ENCODE measurements at regions not wholly inside any gene's neighbourhood (a gene's known extent, or its start where the extent isn't known, plus 50 kb on each side); places are given as distances from the start of the nearest gene placed in this dataset.

GRCh38 chr13:31035185-31035965 lies 102.9 kb downstream of the TEX26 start:
- no peak for DNase-seq (ENCODE audit: low read depth, low spot score)
- in situ Hi-C loops (cut with HindIII; ENCODE audit: low pct_unique_long_range_greater_than_20kb, low sequenced_read_pairs), result no loop called here

- no peak for DNase-seq (ENCODE audit: low read depth, low spot score)
- in situ Hi-C loops (cut with HindIII; ENCODE audit: low pct_unique_long_range_greater_than_20kb, low sequenced_read_pairs), result no loop called here
Observed at GRCh38 chr13:31032528-31033113, 100.2 kb downstream of the TEX26 start.

- in situ Hi-C loops (cut with HindIII; ENCODE audit: low pct_unique_long_range_greater_than_20kb, low sequenced_read_pairs), result no loop called here
- DNase-seq (ENCODE audit: low read depth, low spot score), result no peak
Observed at GRCh38 chr13:31031482-31031881, 99.0 kb downstream of the TEX26 start.

- in situ Hi-C loops (cut with HindIII; ENCODE audit: low pct_unique_long_range_greater_than_20kb, low sequenced_read_pairs), result no loop called here
- no peak for DNase-seq (ENCODE audit: low read depth, low spot score)
Observed at GRCh38 chr13:31029102-31029501, 96.6 kb downstream of the TEX26 start.

- in situ Hi-C loops (cut with HindIII; ENCODE audit: low pct_unique_long_range_greater_than_20kb, low sequenced_read_pairs), result no loop called here
- no peak for DNase-seq (ENCODE audit: low read depth, low spot score)
Observed at GRCh38 chr13:31027136-31027535, 94.7 kb downstream of the TEX26 start.

Measured in SK-MEL-5 (cell line).